C4-2B (cell line): ENCODE measurements at regions not wholly inside any gene's neighbourhood (a gene's known extent, or its start where the extent isn't known, plus 50 kb on each side); places are given as distances from the start of the nearest gene placed in this dataset.
"Not testable (repeated sequence)": the region's sequence is repeated elsewhere in the genome, so short reads cannot be mapped to it uniquely, and the experiment has no call there.

Experiments
- CTCF ChIP-seq: fragments of 450-650 bp; conservative IDR thresholded peaks from 2 replicates; pipeline ENCODE4 v1.5.1; 2017; ENCODE audit warnings: mild to moderate bottlenecking
- ZFX ChIP-seq: fragments of 450-650 bp; IDR thresholded peaks from 2 replicates; pipeline ENCODE4 v1.6.1; 2017

- TF ChIP-seq CTCF, ZFX: not testable (repeated sequence)
Measured at GRCh38 chr2:133998726-133999125, 255.1 kb upstream of the MGAT5 start.
